Right atrium auricular region (tissue), 2 donors: ENCODE measurements at regions not wholly inside any gene's neighbourhood (a gene's known extent, or its start where the extent isn't known, plus 50 kb on each side); places are given as distances from the start of the nearest gene placed in this dataset.

Experiments used
- DNase-seq: peaks from one replicate; pipeline ENCODE4 v3.0.0-alpha.2; 2019; ENCODE audit warnings: low spot score
- H3K27ac ChIP-seq, 2 donors: fragments of 200-600 bp; sonication (generic); 1 replicate in 1 of 2; 2 replicates in 1 of 2; pipeline ENCODE4 v1.5.1; 2016 to 2019
- H3K27me3 ChIP-seq, 2 donors: fragments of 200-600 bp; sonication (generic); one replicate each; pipeline versions ENCODE4 v1.5.1 to v1.6.0; 2017 to 2019
- H3K36me3 ChIP-seq: fragments of 200-600 bp; sonication (generic); one replicate; pipeline ENCODE4 v1.5.1; 2016
- H3K4me1 ChIP-seq, 2 donors: fragments of 200-600 bp; sonication (generic); one replicate each; pipeline versions ENCODE4 v1.5.1 to v1.6.0; 2017 to 2019
- H3K4me3 ChIP-seq, 2 donors: fragments of 200-600 bp; sonication (generic); 1 replicate in 1 of 2; 2 replicates in 1 of 2; pipeline ENCODE4 v1.5.1; 2017 to 2019; ENCODE audit warnings: mild to moderate bottlenecking in 1 of 2, moderate library complexity in 1 of 2
- H3K9me3 ChIP-seq, 2 donors: fragments of 200-600 bp; sonication (generic); one replicate each; pipeline ENCODE4 v1.5.1; 2019
- TF ChIP-seq, protein P1 (sequence below), 2 donors: fragments of 200-600 bp; sonication (generic); IDR thresholded peaks; one replicate each; pipeline ENCODE4 v1.5.1; 2019; ENCODE audit warnings: antibody characterized with exemption in 2 of 2

DNA sequence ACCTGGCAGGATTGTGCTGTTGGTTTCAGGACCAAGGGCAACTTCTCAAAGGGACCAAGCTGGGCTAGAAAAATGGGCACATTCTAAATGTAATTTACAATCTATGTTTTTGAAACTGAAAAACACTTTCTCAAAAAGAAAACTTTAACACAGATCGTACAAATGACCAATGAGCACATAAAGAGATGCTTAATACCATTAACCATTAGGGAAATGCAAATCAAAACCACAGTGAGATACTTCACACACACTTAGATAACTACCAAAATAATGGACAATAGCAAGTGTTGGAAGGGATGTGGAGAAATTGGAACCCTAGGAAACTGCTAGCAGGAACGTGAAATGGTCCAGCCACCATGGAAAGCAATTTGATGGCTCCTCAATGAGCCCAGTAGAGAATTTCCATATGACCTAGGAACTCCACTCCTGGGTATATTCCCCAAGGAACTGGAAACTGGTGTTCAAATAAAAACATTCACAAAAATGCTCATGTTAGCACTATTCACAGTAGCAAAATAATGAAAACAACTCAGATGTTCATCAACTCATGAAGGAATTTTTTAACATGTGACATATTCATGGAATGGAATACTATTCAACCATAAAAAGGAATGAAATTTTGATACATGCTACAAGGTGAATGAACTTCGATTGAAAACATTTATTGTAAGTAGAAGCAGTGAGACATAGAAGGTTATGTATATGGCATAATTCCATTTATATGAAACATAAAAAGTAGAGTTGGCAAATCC is 288.3 kb upstream of the NR2F2 start:
- DNase-seq, result no peak
- Histone ChIP-seq H3K27me3 (no peaks in the 10 kb centered on the region), H3K4me3 (no peak overlapping the region), H3K9me3 (no peaks in the 10 kb centered on the region), H3K4me1 (peaks cover 0 to 12% of the 10 kb centered on the region in 2 donors), H3K27ac (no peak overlapping the region), H3K36me3 (no peaks in the 10 kb centered on the region)
- TF ChIP-seq, protein P1, sequence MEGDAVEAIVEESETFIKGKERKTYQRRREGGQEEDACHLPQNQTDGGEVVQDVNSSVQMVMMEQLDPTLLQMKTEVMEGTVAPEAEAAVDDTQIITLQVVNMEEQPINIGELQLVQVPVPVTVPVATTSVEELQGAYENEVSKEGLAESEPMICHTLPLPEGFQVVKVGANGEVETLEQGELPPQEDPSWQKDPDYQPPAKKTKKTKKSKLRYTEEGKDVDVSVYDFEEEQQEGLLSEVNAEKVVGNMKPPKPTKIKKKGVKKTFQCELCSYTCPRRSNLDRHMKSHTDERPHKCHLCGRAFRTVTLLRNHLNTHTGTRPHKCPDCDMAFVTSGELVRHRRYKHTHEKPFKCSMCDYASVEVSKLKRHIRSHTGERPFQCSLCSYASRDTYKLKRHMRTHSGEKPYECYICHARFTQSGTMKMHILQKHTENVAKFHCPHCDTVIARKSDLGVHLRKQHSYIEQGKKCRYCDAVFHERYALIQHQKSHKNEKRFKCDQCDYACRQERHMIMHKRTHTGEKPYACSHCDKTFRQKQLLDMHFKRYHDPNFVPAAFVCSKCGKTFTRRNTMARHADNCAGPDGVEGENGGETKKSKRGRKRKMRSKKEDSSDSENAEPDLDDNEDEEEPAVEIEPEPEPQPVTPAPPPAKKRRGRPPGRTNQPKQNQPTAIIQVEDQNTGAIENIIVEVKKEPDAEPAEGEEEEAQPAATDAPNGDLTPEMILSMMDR (IDR thresholded peaks at IDR 0.05), result no peak

DNA sequence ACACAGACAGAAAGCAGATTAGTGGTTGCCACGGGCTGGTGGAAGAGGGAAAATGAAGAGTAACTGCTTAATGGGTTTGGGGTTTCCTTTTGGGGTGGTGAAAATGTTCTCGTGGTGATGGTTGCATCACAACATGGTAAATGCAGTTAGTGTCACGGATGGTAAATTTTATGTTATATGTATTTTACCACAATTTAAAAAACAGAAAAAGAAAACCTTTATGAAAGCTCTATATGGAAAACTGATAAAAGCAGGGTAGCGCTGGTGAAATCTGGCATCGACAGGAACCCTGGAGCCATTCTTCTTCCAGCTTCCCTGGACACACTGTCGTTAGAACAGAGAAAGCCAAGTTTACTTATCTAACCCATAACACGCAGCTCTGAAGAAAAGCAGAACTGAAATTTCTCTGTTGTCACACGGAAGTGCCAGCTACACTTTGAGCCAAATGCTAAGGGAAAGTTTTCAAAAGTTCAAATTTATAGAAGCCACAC is 287.7 kb upstream of the NR2F2 start:
- TF ChIP-seq, protein P1 (IDR thresholded peaks at IDR 0.05), result no peak
- no peak overlapping the region for H3K4me3 ChIP-seq
- DNase-seq, result no peak
- H3K27ac ChIP-seq, result no peak overlapping the region
- H3K9me3 ChIP-seq, result no peaks in the 10 kb centered on the region
- peaks cover 0 to 18% of the 10 kb centered on the region in 2 donors for H3K4me1 ChIP-seq
- no peaks in the 10 kb centered on the region for H3K36me3 ChIP-seq
- no peaks in the 10 kb centered on the region for H3K27me3 ChIP-seq

DNA sequence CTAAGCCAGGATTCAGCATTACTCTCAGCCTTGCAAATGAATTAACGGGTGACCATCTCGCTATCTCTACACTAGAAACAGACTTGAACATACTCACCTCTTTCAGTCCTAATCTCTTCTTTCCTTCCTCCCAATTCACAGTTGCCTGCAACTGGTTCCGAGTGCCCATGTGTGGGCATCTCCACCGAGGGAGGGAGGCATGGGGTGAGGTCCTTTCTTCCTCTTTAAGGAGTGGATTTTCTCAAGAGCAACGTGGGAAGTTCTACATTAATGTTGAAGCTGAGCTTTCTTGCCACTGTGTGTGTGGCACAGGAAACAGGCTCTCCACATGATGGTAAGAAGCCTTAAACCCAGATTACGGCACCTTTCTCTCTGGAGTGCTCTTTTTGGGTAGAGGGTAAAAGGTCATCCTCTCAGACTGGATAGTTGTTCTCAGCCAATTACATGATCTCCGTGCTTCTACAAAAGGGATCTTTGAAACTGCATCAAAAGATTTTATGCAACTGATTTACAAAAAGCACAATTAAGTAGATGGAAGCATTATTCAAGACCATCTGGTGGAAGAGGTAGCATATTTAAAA is 286.8 kb upstream of the NR2F2 start:
- Histone ChIP-seq H3K9me3 (no peaks in the 10 kb centered on the region), H3K27ac (no peak overlapping the region), H3K36me3 (no peaks in the 10 kb centered on the region), H3K4me1 (peaks cover 0 to 24% of the 10 kb centered on the region in 2 donors), H3K4me3 (no peak overlapping the region), H3K27me3 (no peaks in the 10 kb centered on the region)
- TF ChIP-seq, protein P1 (IDR thresholded peaks at IDR 0.05), result no peak
- no peak for DNase-seq

DNA sequence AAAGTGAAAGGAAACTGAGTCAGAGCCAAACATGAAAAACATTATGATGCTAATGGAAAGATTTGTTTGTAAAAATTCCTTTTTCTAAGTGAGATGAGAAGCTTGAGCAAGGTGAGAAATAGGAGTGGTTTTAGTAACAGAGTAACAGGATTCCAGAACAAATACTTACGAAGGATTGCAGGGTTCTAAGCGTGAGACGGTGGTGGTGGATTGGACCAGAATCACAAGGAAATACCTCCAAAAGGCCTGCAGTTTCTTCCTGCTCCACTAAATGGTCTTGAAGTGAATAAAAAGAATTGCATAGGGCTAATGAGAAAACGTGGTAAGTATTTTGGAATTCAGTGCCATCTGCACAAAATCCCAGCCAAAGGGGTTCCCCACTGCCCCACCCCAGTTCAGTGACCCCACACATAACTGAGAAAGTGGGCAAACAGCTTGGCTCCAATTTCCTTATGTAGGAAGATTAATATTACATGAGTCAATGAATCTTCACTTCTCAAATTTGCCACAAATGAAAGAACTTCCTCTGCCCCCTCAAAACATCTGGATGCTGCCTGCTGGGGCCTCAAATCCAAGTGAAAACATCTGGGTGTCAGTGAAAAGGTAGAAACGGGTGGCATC is 283.8 kb upstream of the NR2F2 start:
- H3K9me3 ChIP-seq, result no peaks in the 10 kb centered on the region
- H3K27ac ChIP-seq, result peak overlapping the region; percentile 17 to 65
- no peak for DNase-seq
- TF ChIP-seq, protein P1 (IDR thresholded peaks at IDR 0.05), result no peak
- no peaks in the 10 kb centered on the region for H3K36me3 ChIP-seq
- no peak overlapping the region for H3K4me3 ChIP-seq
- peaks cover 0 to 27% of the 10 kb centered on the region in 2 donors for H3K4me1 ChIP-seq
- H3K27me3 ChIP-seq, result no peaks in the 10 kb centered on the region

DNA sequence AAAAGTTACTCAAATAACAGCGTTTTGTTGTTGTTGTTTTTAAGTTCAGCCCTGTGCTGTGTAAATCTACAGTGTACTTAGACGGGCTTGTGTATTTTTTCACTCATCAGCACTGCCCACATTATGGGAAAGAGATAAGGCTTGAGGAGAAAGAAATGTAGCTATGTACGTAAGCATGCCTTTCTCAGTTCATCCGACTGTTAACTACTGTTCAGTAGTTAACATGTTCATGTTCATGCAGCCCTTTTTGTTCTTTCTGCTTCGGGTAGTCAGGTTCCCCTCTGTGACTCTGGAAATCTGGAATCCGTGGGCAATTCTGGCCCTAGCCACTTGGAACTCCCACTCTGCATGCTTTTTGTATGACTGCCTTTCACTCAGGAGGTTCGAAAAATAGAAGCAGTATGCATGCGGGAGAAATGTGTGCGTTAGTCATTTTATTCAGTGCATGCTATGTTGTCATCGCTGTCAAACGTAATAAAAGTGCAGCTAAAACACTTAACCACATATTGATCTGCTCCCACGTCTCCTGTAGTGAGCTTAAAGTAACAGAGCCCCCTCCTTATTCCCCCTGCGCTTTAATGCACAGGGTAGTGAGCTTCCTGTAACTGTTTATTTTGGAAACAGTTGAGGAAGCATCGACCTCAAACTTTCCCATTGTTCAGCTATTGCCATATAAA is 283.1 kb upstream of the NR2F2 start:
- Histone ChIP-seq H3K27me3 (no peaks in the 10 kb centered on the region), H3K4me3 (no peak overlapping the region), H3K36me3 (no peaks in the 10 kb centered on the region), H3K27ac (peak overlapping the region; percentile 17 to 65), H3K9me3 (no peaks in the 10 kb centered on the region), H3K4me1 (peaks cover 0 to 34% of the 10 kb centered on the region in 2 donors)
- no peak for DNase-seq
- TF ChIP-seq, protein P1 (IDR thresholded peaks at IDR 0.05), result no peak
